ENCODE measurements at regions not wholly inside any gene's neighbourhood (a gene's known extent, or its start where the extent isn't known, plus 50 kb on each side); places are given as distances from the start of the nearest gene placed in this dataset.

DNA sequence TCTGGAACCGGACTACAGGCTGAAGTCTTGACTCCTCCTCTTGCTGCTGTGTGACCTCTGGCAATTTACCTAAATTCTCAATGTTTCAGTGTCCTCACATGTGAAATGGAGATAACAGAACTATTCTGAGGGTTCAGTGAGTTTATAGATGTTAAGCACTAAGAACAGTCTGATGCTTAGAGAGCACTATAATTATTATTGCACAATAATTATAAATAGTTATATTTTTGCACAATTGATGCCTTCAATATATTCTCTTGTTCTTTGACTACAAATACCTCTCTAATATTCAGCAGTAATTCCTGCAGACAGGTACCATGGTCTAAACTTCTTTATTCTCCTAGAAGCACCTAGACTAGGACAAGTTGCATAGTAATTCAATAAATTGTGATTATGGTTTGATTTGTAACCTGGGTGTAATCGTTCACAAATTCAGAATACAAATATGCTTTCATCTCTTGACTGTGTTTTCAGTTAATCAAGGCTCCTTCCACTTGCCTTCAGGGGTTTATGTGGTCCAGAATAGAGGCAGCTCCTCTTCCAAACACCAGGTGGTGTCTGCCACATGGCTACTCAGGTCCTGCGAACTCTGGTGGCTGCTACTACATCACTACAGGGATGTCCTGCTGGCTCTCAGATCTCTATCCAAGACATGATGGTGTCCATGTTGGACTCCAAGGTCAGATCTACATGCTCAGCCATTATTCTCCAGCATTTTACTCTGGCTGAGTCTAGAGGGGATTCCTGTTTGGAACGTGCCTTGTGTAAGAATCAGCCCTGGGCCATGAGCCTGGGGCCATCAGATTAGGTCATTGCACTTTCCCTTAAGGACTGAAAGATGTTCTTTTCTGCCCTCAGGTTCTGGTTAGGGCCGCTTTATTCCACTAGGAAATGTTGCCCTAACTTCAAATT lies 103.4 kb downstream of the QRFPR start:
- peak; percentile 2 for DNase-seq

DNA sequence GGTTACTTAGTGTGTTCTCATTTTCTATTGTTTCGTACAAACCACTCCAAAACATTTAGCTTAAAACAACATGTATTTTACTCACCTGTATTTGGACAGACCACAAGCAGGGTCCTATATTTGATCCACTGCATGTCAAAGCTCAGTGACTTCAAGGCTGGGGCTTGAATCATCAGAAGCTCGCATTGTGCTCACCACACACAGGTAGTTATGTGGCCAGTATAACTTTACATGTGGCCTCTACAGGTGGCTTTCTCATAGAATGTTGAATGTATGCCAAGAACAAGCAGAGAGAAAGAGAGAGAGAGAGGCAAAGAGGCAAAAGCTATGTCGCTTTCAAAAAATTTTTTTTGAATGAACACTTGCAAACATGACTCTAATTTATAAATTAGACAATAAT lies 107.6 kb downstream of the QRFPR start:
- DNase-seq: no peak

DNA sequence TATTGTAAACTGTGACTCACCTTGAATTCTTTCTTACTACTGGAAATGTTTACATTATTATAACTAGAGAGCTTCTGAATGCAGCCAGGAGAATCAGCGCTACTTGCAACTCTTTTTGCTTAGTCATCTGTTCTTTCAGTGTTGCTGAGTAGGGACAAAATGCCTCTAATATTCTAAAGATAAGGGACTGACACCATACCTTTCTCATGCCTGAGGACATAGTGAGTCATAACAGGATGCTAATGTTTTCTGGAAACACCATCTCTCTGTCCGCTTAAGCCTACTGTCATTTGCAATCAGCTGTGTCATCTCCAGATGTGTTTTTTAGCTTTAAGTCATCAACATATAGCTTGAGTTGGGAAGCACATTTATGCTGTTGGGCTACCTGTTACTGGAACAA lies 108.3 kb downstream of the QRFPR start:
- no peak for DNase-seq

DNA sequence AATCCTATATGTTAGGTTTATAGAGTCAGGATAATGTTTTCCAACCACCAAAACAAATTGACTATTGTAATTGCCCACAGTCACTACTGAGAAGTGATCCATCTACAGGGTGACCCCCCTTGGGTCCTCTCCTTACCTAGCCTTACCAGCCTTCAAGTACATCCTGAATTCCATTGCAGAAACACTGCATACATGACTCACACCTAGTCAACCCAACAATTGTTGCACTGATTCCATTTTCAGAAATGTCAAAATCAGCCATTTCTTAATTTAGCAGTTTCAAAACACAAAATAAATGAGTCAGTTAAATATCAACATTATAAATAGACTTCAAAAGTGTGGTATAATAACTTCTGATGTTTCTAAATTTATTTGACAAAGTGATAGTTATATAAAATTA lies 106.3 kb upstream of the TNIP3 start:
- no peak for DNase-seq

DNA sequence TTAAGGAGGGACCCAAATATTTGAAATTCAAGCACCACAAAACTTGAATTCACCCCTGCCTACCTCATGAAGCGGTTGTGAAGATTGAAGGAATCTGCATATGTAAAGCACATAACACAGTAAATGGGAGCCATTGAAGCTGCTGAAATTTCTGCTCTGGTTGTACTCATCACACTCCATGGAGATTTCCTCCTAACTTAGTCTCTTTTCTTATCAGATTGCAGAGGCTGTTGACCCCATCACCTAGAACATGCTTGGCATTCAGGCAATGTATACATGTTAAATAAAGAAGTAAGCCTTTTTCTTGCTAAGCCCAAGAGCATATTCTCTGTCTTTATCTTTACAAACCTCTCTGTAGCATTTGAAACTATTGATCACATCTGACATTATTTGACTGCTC lies 104.9 kb upstream of the TNIP3 start:
- DNase-seq: no peak

DNA sequence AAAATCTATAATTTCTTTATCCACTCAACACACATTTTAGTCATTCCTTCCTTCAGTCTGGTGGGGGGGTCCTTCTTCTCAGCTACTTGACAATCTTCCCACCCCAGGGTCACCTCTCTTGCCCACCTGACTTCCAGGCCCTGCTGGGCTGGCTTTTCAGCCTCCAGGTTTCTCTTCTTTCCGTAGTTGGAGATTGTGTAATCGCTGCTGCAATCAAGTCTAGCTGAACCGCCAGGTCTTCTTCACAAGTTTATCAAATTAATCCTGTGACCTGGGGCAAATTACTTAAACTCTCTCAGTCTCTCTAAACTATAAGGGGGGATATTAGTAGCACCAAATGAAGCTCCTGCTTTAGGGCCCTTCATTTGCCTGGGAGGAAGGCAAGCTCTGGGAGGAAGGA lies 102.9 kb upstream of the TNIP3 start:
- DNase-seq: no peak

DNA sequence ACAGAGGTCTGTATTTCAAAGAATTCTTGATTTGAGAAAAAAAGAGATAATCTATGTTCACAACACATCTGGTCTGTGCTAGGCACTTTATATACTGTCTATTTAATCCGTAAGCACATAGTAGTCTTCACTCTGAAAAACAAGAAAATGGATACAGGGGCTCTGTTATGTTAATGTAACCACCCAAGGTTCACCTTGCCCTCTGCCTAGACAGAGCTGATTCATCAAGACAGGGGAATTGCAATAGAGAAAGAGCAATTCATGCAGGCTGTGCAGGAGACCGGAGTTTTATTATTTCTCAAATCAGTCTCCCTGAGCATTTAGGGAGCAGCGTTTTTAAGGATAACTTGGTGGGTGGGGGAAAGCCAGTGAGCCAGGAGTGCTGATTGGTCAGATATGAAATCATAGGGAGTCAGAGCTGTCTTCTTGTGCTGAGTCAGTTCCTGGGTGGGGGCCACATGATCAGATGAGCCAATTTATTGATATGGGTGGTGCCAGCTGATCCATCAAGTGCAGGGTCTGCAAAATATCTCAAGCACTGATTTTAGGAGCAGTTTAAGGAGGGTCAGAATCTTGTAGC lies 92.9 kb upstream of the TNIP3 start:
- DNase-seq: no peak

DNA sequence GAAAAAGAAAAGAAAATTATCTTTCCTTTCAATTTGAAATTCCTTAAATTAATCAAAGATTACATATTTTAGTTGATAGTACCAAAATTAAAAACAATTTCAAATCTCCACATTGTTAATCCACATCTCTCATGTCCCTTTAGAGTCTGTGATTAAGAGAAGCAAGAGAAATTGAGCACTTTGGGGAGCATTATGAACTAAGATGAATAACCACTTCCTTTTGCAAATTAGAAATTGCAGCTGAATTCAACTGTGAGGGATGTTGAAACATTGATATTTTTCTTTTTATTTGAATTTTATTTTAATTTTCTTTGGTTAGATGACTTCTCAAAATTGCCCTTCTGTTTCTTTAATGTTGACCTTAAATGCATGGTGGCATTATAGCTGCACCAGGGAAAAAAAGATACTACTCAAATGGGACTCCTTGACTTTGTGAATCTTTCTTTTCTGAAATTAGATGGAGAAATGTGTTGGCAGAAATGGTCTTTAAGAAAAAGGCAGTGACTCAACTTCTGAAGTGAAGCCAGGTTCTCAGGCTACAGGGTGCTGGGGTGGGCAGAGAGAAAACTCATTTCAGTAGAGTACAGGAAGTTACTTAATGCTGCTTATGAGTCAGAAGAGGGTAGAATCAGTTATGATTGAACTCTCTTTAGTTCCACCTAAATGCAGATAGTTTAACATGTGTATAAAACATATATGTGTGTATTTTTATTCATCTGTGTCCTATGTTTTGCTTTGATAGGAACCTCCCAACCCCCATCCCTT lies 92.0 kb upstream of the TNIP3 start:
- no peak for DNase-seq

DNA sequence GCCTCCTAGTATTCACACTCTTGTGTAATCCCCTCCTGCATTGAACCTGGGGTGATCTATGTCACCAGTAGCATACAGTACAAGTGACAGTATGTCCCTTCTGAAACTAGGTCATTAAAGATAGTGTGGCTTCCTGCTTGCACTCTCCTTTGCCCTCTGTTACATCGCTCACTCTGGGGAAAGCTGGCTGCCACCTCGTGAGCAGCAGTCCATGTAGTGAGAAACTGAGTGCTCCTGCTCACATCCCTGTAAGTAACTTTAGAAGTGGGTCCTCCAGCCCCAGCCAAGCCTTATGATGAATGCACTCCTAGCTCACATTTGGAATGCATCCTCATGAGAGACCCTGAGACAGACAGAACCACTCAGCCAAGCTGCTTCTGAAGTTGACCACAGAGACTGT lies 89.8 kb upstream of the TNIP3 start:
- no peak for DNase-seq

DNA sequence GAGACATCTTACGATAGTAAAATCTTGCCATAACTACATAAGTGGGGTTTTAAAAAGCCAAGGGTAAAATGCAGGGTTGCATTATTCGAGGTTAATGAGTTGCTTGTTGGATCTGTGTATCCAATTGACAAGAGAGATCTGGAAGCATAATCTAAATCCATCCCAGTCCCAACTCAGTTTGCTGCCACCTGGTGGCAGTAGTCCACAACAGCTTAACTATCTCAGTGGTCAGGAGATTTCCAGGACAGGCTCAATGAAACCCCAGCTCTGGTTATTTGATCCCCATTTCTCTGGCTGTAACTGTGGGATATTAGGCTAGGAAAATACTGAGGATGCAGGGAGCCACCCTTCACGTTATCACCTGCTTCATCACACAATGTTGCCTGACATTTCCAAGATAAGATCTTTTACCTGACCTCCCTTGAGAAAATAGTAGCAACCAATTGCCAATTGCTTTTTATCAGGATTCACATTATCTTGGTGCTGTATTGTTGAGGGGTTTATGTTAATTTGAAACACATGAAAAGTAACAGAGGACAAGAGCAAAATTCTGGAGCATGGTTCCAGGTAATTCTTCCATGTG lies 88.2 kb upstream of the TNIP3 start:
- DNase-seq: peak; percentile 27

DNA sequence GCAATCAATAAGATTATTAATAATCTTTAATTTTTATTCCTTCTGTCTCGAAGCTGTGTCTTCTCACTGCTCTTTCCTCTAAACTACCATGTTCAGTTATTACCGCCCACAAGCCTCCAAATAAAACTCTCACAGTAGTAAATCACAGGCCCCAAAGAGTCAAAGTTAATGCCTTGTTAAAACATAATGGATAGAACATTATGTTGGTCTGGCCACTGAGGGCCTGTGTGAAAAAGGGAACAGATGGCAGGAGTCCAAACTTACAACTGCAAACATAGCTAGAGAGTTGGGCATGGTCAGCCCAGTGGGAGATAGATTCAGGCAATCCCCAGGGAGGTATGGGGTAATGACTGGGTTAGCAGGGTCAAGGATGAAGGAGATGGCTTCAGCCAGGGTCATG lies 84.6 kb upstream of the TNIP3 start:
- DNase-seq: no peak

DNA sequence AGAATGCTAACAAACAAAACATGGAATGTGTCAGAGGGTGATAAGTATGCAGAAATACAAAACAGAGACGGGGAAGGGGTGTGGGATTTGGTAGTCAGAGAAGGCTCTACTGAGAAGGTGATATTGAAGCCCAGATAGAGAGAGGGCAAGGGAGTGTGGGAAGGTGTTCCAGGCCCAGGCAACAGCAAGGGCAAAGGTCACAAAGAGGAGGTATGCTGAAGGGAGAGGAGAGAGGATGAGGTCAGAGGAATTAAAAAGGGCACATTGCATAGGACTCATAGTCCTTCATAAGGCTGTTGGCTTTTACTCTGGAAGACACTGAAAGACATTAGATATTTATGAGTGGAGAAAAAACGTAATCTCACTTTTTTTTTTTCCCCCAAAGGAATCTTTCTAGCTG lies 82.6 kb upstream of the TNIP3 start:
- DNase-seq: no peak

DNA sequence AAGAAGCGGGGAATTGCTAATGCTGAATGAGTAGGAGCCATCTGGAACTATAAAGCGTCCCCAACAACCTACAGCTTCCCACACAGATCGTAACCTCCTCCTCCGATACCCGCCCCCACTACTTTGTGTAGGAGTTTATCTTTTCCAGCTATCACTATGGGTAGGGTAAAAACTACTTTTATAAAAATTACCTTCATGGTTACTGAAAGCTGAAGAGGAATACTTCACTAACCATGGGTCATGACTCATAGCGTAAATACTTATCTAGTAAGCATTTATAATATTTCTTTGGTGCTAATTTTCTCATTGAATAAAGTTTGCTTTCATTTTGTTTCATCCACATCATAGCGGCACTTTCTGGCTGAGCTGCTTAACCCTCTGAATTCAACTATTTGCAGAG lies 79.4 kb upstream of the TNIP3 start:
- DNase-seq: no peak

DNA sequence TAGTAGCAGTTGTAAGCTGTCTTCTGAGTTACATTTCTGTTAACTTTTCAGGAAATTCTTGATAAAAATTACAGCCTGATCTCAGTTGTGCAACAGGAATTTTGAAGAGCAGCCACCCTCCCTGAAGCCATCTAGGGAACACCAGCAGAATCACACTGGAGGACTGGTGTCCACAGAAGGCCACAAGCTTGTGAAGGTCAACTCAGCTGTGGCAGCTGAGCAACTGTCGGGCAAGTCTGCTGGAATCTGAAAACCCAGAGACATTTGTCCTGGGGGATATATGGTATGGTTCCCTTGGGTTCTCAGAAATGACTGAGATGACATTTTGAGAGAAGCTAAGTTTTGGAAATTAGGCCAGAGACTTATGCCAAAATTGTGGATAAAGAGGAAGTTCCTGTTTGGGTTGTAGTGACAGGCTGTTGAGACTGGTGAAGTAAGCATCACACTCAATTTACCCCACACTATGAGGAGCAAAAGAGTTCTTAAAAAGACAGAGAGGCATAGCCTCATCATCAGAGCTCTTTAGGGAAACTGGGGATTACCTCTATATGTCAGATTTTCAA lies 78.1 kb upstream of the TNIP3 start:
- no peak for DNase-seq

DNA sequence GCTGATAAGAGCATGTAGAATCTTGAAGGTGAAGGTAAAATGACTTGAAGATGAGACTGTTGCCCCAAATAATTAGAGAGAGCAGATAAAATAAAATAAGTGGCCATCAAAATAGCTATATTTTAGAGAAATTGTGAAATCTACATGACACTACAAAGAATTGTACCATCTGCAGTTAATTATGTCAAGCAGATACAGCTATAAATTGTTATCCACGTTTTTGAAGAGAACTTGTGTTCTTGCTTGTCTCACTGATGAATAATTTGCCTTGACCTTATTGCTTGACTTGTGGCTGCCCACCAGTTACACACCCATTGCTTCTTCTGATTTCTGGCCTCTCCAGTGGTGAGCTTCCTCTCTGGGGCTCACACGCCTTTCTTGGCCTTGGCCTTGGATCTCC lies 75.8 kb upstream of the TNIP3 start:
- no peak for DNase-seq

DNA sequence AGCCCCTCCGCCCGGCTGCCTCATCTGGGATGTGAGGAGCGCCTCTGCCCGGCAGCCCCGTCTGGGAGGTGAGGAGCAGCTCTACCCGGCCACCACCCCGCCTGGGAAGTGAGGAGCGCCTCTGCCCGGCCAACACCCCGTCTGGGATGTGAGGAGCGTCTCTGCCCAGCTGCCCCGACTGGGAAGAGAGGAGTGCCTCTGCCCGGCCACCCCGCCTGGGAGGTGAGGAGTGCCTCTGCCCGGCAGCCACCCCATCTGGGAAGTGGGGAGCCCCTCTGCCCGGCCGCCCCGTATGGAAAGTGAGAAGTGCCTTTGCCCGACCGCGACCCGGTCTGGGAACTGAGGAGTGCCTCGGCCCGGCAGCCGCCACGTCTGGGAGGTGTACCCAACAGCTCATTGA lies 74.3 kb upstream of the TNIP3 start:
- no peak for DNase-seq

DNA sequence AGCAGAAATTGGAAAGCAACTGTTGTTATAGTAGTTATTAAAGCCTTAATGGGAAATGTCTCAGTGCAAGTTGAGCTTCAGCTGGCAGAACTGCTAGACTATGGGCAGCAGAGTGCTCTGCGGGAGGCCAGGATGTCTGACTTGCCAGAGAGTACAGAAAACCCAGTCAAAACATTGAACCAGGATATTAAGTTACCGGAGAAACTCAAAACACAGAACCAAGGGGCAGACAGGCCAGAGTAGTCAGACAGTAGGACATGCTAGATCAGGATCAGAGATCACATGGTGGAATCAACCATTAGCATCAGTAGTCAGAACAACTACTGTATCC lies 72.9 kb upstream of the TNIP3 start:
- DNase-seq: no peak

DNA sequence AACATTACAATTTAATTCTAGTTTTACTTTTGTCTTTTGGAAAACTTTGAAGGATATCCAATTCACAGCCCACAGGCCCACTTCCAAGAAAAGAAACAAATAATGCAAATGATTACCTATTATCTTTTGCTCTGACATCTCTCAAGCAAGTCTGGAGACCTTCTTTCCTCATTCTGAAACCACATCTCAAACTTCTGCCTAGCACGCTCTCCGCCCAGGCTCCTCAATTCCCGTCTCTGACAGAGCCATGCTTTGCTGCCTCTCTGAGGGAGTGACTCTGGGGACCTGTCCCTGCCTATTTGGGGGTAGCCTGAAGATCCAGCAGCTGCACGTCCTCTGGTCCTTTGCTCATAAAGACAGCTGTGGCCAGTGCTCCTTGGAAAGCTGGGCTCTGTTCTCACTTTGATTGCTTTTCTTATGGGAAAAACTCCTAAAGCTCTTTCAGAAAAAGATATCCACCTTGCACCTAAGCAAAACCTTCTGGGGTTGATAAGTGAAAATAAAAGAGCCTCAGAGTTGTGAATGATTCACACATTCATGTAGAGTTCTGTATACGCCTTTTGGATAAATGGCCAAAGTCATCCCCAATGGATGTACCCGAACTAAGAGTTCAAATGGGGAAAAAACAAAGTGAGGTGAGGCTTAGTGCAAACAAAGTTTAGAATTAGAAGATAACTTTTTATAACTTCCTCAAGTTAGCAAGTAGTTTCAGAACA lies 72.4 kb upstream of the TNIP3 start:
- no peak for DNase-seq

DNA sequence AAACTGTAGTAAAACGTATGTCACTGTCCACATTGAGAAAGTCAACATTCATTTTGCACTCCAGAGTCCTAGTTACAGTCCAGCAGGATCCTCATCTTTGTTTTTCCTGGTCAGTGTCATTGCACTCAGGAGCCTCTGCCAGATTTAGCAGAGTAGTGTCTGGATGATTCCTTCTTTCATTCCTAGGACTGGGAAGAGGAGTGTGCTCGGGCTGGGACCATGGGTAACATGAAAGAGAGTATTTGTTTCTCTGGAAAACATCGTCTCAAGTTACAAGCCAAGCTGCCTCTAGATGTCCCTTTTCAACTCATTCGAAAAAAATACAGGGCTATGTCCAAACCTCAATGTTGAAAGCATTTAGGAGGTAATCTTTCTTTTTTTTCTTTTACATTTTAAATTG lies 69.9 kb upstream of the TNIP3 start:
- DNase-seq: no peak

DNA sequence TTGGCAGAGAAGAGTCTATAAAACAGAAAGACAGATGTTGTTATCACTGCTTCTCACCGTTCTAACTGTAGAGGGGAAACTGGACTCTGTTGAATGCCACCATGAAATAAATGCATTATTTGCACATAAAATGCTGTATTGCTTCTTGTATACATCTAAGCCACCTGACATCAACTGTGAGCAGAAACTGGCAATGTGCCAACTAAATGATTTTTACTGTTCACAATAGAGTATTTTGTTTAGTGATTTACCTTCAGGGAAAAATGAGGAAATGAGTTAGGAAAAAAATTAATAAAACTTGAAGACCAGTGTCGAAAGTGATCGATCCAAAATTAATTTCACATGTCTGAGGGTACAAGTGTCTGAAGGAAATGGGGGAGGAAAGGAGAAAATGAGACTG lies 65.9 kb upstream of the TNIP3 start:
- DNase-seq: no peak

DNA sequence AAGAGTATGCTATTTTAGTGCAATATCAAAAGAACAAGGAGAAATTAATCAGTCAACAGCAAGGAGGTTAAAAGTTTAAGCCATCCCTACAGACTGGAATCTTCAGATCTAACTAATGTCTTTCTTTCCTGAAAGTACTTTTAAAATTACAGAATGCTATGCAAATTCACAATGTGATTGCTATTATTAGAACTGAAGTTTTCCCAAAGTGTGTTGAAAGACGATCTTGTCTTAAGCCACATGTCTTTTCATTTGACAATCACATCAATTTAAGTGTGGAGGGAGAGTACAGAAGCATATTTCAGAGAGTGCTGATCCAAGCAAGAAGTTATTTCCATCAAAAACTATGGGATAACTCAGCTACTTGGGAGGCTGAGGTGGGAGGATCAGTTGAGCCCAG lies 64.7 kb upstream of the TNIP3 start:
- no peak for DNase-seq

DNA sequence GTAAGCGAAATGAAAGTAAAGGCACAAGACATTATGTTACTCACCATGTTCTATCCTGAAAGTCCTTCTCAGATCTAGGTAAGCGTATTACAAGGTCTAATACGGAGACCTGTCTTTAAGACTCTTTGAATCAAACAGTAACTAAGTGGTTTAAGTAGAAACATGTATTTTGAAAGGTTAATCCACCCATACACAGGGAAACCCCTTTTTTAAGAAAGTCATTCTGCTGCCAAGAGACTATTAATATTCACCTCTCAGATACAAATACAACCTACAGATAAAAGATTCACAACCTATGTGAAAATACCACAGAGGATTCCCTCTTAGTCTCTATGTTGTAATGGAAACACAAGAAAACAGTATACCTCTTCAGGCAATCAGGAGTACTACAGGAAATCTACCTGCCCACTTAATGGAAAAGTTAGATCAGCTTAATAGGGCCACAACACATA lies 63.2 kb upstream of the TNIP3 start:
- DNase-seq: no peak

DNA sequence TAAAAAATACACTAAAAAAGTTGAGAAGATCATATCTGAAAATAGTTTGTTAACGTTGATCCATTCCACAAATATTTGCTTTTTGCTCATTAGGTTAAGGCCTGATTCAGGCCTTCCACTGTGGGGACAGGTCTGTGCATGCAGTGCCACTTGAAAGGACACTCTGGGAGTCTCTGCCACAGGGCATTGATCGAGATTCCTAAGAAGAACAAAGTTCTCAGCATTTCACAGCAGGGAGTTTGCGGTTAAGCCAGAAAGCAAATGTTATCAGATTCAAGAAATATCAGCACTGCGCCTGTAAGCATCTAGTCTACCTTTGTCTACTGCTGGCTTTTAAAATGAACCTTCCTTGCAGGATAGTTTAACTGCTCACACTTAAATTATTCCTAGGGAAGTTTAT lies 62.2 kb upstream of the TNIP3 start:
- no peak for DNase-seq

All from NCI-H1092 treated with DMSO at 0.1 percent for 48 hours (cell line).